ENCODE measurements at regions not wholly inside any gene's neighbourhood (a gene's known extent, or its start where the extent isn't known, plus 50 kb on each side); places are given as distances from the start of the nearest gene placed in this dataset.

- H3K27me3 ChIP-seq (ENCODE audit: control insufficient read depth, low read length) = no peaks in the 10 kb centered on the region
- no peaks in the 10 kb centered on the region for H3K36me3 ChIP-seq (ENCODE audit: control insufficient read depth, low read length)
- H4K20me1 ChIP-seq (ENCODE audit: control insufficient read depth, insufficient read depth, low read depth, low read length) = no peaks in the 10 kb centered on the region
- H3K4me2 ChIP-seq (ENCODE audit: low read length) = no peak overlapping the region
- H3K9me2 ChIP-seq (replicated peaks; ENCODE audit: control insufficient read depth, low read length) = no peaks in the 10 kb centered on the region
- H3F3A ChIP-seq (ENCODE audit: control insufficient read depth, insufficient read depth) = no peaks in the 10 kb centered on the region
- H3K27ac ChIP-seq (ENCODE audit: low read depth, low read length) = no peak overlapping the region
- no peak overlapping the region for H3K4me3 ChIP-seq (ENCODE audit: low read length)
- TF ChIP-seq EZH2phosphoT487 (IDR thresholded peaks at IDR 0.05; ENCODE audit: borderline replicate concordance, low read length) = no peak
- no peak for TF ChIP-seq CTCF (IDR thresholded peaks at IDR 0.05; ENCODE audit: low read depth, low read length, poor library complexity, severe bottlenecking)
- no peaks in the 10 kb centered on the region for H3K9me3 ChIP-seq (ENCODE audit: control insufficient read depth, insufficient read depth, low read length)
- H3K4me1 ChIP-seq (ENCODE audit: control insufficient read depth, low read length) = no peaks in the 10 kb centered on the region
- H3K79me2 ChIP-seq (ENCODE audit: control insufficient read depth, low read length) = no peaks in the 10 kb centered on the region
Observed at GRCh38 chr15:39200586-39200985, 380.3 kb upstream of the THBS1 start.

- no peak overlapping the region for H3K4me2 ChIP-seq (ENCODE audit: low read length)
- no peak for TF ChIP-seq CTCF (IDR thresholded peaks at IDR 0.05; ENCODE audit: low read depth, low read length, poor library complexity, severe bottlenecking)
- TF ChIP-seq EZH2phosphoT487 (IDR thresholded peaks at IDR 0.05; ENCODE audit: borderline replicate concordance, low read length) = no peak
- H3K27ac ChIP-seq (ENCODE audit: low read depth, low read length) = no peak overlapping the region
- no peaks in the 10 kb centered on the region for H3K9me2 ChIP-seq (replicated peaks; ENCODE audit: control insufficient read depth, low read length)
- H3K36me3 ChIP-seq (ENCODE audit: control insufficient read depth, low read length) = no peaks in the 10 kb centered on the region
- no peaks in the 10 kb centered on the region for H3K79me2 ChIP-seq (ENCODE audit: control insufficient read depth, low read length)
- H3K4me1 ChIP-seq (ENCODE audit: control insufficient read depth, low read length) = no peaks in the 10 kb centered on the region
- no peak overlapping the region for H3K4me3 ChIP-seq (ENCODE audit: low read length)
- H4K20me1 ChIP-seq (ENCODE audit: control insufficient read depth, insufficient read depth, low read depth, low read length) = no peaks in the 10 kb centered on the region
- H3K27me3 ChIP-seq (ENCODE audit: control insufficient read depth, low read length) = no peaks in the 10 kb centered on the region
- H3K9me3 ChIP-seq (ENCODE audit: control insufficient read depth, insufficient read depth, low read length) = no peaks in the 10 kb centered on the region
- no peaks in the 10 kb centered on the region for H3F3A ChIP-seq (ENCODE audit: control insufficient read depth, insufficient read depth)
Observed at GRCh38 chr15:39202641-39203040, 378.2 kb upstream of the THBS1 start.

GRCh38 chr15:39204031-39204430 is 376.8 kb upstream of the THBS1 start:
- Histone ChIP-seq H3K79me2 (ENCODE audit: control insufficient read depth, low read length) (no peaks in the 10 kb centered on the region), H3K4me3 (ENCODE audit: low read length) (no peak overlapping the region), H3K27me3 (ENCODE audit: control insufficient read depth, low read length) (no peaks in the 10 kb centered on the region), H3K36me3 (ENCODE audit: control insufficient read depth, low read length) (no peaks in the 10 kb centered on the region), H4K20me1 (ENCODE audit: control insufficient read depth, insufficient read depth, low read depth, low read length) (no peaks in the 10 kb centered on the region), H3K9me2 (replicated peaks; ENCODE audit: control insufficient read depth, low read length) (no peaks in the 10 kb centered on the region), H3K4me1 (ENCODE audit: control insufficient read depth, low read length) (no peaks in the 10 kb centered on the region), H3K27ac (ENCODE audit: low read depth, low read length) (no peak overlapping the region), H3K9me3 (ENCODE audit: control insufficient read depth, insufficient read depth, low read length) (no peaks in the 10 kb centered on the region), H3K4me2 (ENCODE audit: low read length) (no peak overlapping the region), H3F3A (ENCODE audit: control insufficient read depth, insufficient read depth) (no peaks in the 10 kb centered on the region)
- TF ChIP-seq CTCF (IDR thresholded peaks at IDR 0.05; ENCODE audit: low read depth, low read length, poor library complexity, severe bottlenecking) (no peak), EZH2phosphoT487 (IDR thresholded peaks at IDR 0.05; ENCODE audit: borderline replicate concordance, low read length) (no peak)

- H3K4me1 ChIP-seq (ENCODE audit: control insufficient read depth, low read length) = no peaks in the 10 kb centered on the region
- no peaks in the 10 kb centered on the region for H3K36me3 ChIP-seq (ENCODE audit: control insufficient read depth, low read length)
- H3K9me3 ChIP-seq (ENCODE audit: control insufficient read depth, insufficient read depth, low read length) = no peaks in the 10 kb centered on the region
- TF ChIP-seq CTCF (IDR thresholded peaks at IDR 0.05; ENCODE audit: low read depth, low read length, poor library complexity, severe bottlenecking) (no peak), EZH2phosphoT487 (IDR thresholded peaks at IDR 0.05; ENCODE audit: borderline replicate concordance, low read length) (no peak)
- no peaks in the 10 kb centered on the region for H3K27me3 ChIP-seq (ENCODE audit: control insufficient read depth, low read length)
- no peak overlapping the region for H3K4me3 ChIP-seq (ENCODE audit: low read length)
- no peaks in the 10 kb centered on the region for H4K20me1 ChIP-seq (ENCODE audit: control insufficient read depth, insufficient read depth, low read depth, low read length)
- H3K27ac ChIP-seq (ENCODE audit: low read depth, low read length) = no peak overlapping the region
- H3K9me2 ChIP-seq (replicated peaks; ENCODE audit: control insufficient read depth, low read length) = no peaks in the 10 kb centered on the region
- no peaks in the 10 kb centered on the region for H3F3A ChIP-seq (ENCODE audit: control insufficient read depth, insufficient read depth)
- H3K79me2 ChIP-seq (ENCODE audit: control insufficient read depth, low read length) = no peaks in the 10 kb centered on the region
- no peak overlapping the region for H3K4me2 ChIP-seq (ENCODE audit: low read length)
Observed at GRCh38 chr15:39205081-39205480, 375.8 kb upstream of the THBS1 start.
